HG03378 (cell line): ENCODE measurements at regions not wholly inside any gene's neighbourhood (a gene's known extent, or its start where the extent isn't known, plus 50 kb on each side); places are given as distances from the start of the nearest gene placed in this dataset.

Experiments
- ATAC-seq: cut with Tn5 transposase; IDR thresholded peaks from one replicate; pipeline ENCODE4 v1.9.1; 2021; ENCODE audit warnings: mild to moderate bottlenecking, moderate library complexity; ENCODE audit not compliant: unreplicated experiment

GRCh38 chr2:128380061-128380889 is 61.6 kb upstream of the HS6ST1 start:
- ATAC-seq: no peak

GRCh38 chr2:128380961-128381938 is 62.6 kb upstream of the HS6ST1 start:
- no peak for ATAC-seq

- ATAC-seq: no peak
Observed at GRCh38 chr2:128384446-128384845, 65.8 kb upstream of the HS6ST1 start.

- no peak for ATAC-seq
Observed at GRCh38 chr2:128384956-128385355, 66.3 kb upstream of the HS6ST1 start.

- ATAC-seq: no peak
Observed at GRCh38 chr2:128385365-128385764, 66.7 kb upstream of the HS6ST1 start.

GRCh38 chr2:128386066-128386465 is 67.4 kb upstream of the HS6ST1 start:
- ATAC-seq: no peak

- ATAC-seq: no peak
Observed at GRCh38 chr2:128388499-128388941, 69.9 kb upstream of the HS6ST1 start.

- no peak for ATAC-seq
Observed at GRCh38 chr2:128389388-128390086, 70.9 kb upstream of the HS6ST1 start.

GRCh38 chr2:128390256-128390990 is 71.8 kb upstream of the HS6ST1 start:
- ATAC-seq: no peak

- ATAC-seq: no peak
Observed at GRCh38 chr2:128390991-128391630, 72.4 kb upstream of the HS6ST1 start.

- ATAC-seq: no peak
Observed at GRCh38 chr2:128391679-128392078, 73.0 kb upstream of the HS6ST1 start.

GRCh38 chr2:128392207-128392606 is 73.5 kb upstream of the HS6ST1 start:
- no peak for ATAC-seq

- ATAC-seq: no peak
Observed at GRCh38 chr2:128394007-128394730, 75.5 kb upstream of the HS6ST1 start.

GRCh38 chr2:128395196-128395595 is 76.5 kb upstream of the HS6ST1 start:
- no peak for ATAC-seq

GRCh38 chr2:128395640-128396499 is 77.2 kb upstream of the HS6ST1 start:
- ATAC-seq: no peak

GRCh38 chr2:128396500-128396891 is 77.8 kb upstream of the HS6ST1 start:
- no peak for ATAC-seq

- no peak for ATAC-seq
Observed at GRCh38 chr2:128396946-128397345, 78.3 kb upstream of the HS6ST1 start.

- ATAC-seq: no peak
Observed at GRCh38 chr2:128399256-128399655, 80.6 kb upstream of the HS6ST1 start.
